Stomach (tissue), 4 donors: ENCODE measurements at regions not wholly inside any gene's neighbourhood (a gene's known extent, or its start where the extent isn't known, plus 50 kb on each side); places are given as distances from the start of the nearest gene placed in this dataset.

ENCODE experiments used
- CTCF ChIP-seq, 7 experiments: fragments of 450-650 bp in 4 of 7; fragments of 200-600 bp in 3 of 7; sonication (generic) in 3 of 7; IDR thresholded peaks; one replicate each; pipeline ENCODE4 v1.5.1; 2016 to 2019; ENCODE audit warnings: antibody characterized with exemption in 7 of 7, control low read depth in 2 of 7, mild to moderate bottlenecking in 1 of 7
- POLR2AphosphoS5 ChIP-seq, 3 donors: sonication (generic); formaldehyde crosslinking; IDR thresholded peaks; one replicate each; pipeline ENCODE4 v1.6.1; 2016; ENCODE audit warnings: antibody characterized with exemption in 3 of 3

GRCh38 chr15:81981908-81982307 is 63.9 kb downstream of the MEX3B start:
- TF ChIP-seq POLR2AphosphoS5 (IDR thresholded peaks at IDR 0.05) (no peak), CTCF (IDR thresholded peaks at IDR 0.05) (no peak)
